SK-N-SH (cell line): ENCODE measurements at regions not wholly inside any gene's neighbourhood (a gene's known extent, or its start where the extent isn't known, plus 50 kb on each side); places are given as distances from the start of the nearest gene placed in this dataset.

ENCODE experiments used
- CTCF ChIA-PET: fragments of 300-600, 350-600 bp; formaldehyde crosslinking; extraction: SDS; loops from one replicate; lab custom pipeline; 2021; lab: Yijun Ruan, JAX
- POLR2A ChIA-PET: fragments of 350-600 bp; sonication (Branson Sonifier 250); formaldehyde crosslinking; extraction: SDS; loops from one replicate; lab custom pipeline; 2020; ENCODE audit warnings: antibody characterized with exemption, inconsistent platforms; lab: Yijun Ruan, JAX
- DNase-seq: peaks from one replicate; pipeline ENCODE4 v3.0.0; 2012
- H2AFZ ChIP-seq: fragments of 200-600 bp; sonication (generic); 2 replicates; pipeline ENCODE4 v1.8.1; 2016; ENCODE audit warnings: antibody characterized with exemption, mild to moderate bottlenecking, low read depth
- H3F3A ChIP-seq: fragments of 200-600 bp; sonication (generic); replicated peaks from 2 replicates; pipeline ENCODE3; 2016; ENCODE audit warnings: antibody characterized with exemption, mild to moderate bottlenecking; ENCODE audit not compliant: insufficient read depth
- H3K27ac ChIP-seq, 2 experiments: fragments of 200-500 bp in 1 of 2; fragments of 200-600 bp in 1 of 2; sonication (Bioruptor generic) in 1 of 2; sonication (generic), shearing (Covaris generic) in 1 of 2; 2 replicates each; pipeline versions ENCODE4 v1.5.1 to v1.6.1; 2014 to 2016; ENCODE audit warnings: low read depth in 2 of 2, inconsistent platforms in 1 of 2, low read length in 1 of 2, mild to moderate bottlenecking in 1 of 2, mixed read lengths in 1 of 2
- H3K27me3 ChIP-seq: fragments of 200-600 bp; sonication (generic), shearing (Covaris generic); 2 replicates; pipeline ENCODE4 v1.6.1; 2016; ENCODE audit warnings: mixed run types; ENCODE audit not compliant: insufficient read depth
- H3K36me3 ChIP-seq, 2 experiments: fragments of 200-500 bp in 1 of 2; fragments of 200-600 bp in 1 of 2; sonication (Bioruptor generic) in 1 of 2; sonication (generic) in 1 of 2; replicated peaks in 1 of 2; 2 replicates each; pipeline versions ENCODE3 to v1.5.1; 2014 to 2016; ENCODE audit warnings: low read length in 1 of 2, mild to moderate bottlenecking in 1 of 2; ENCODE audit not compliant: insufficient read depth in 2 of 2, control insufficient read depth in 1 of 2
- H3K4me1 ChIP-seq, 2 experiments: fragments of 200-500 bp in 1 of 2; fragments of 200-600 bp in 1 of 2; sonication (Bioruptor generic) in 1 of 2; sonication (generic), shearing (Covaris generic) in 1 of 2; 2 replicates each; pipeline versions ENCODE4 v1.5.1 to v1.6.1; 2014 to 2016; ENCODE audit warnings: low read depth in 1 of 2, low read length in 1 of 2, mixed run types in 1 of 2; ENCODE audit not compliant: insufficient read depth in 2 of 2, control insufficient read depth in 1 of 2
- H3K4me2 ChIP-seq: fragments of 200-600 bp; sonication (generic), shearing (Covaris generic); 2 replicates; pipeline ENCODE4 v1.6.1; 2017; ENCODE audit warnings: mixed run types
- H3K4me3 ChIP-seq, 2 experiments: fragments of 200-500 bp in 1 of 2; fragments of 200-600 bp in 1 of 2; sonication (Bioruptor generic) in 1 of 2; sonication (generic), shearing (Covaris generic) in 1 of 2; 2 replicates each; pipeline versions ENCODE4 v1.5.1 to v1.8.1; 2014 to 2016; ENCODE audit warnings: low read depth in 2 of 2, inconsistent platforms in 1 of 2, low read length in 1 of 2, mild to moderate bottlenecking in 1 of 2, mixed read lengths in 1 of 2, moderate library complexity in 1 of 2
- H3K79me2 ChIP-seq: fragments of 200-600 bp; sonication (generic); 2 replicates; pipeline ENCODE4 v1.8.1; 2017; ENCODE audit warnings: mild to moderate bottlenecking; ENCODE audit not compliant: insufficient read depth
- H3K9ac ChIP-seq: fragments of 200-600 bp; sonication (generic); 2 replicates; pipeline ENCODE4 v1.6.1; 2017; ENCODE audit warnings: mixed run types
- H3K9me2 ChIP-seq: fragments of 200-600 bp; sonication (generic); 2 replicates; pipeline ENCODE4 v1.6.1; 2017; ENCODE audit warnings: mixed run types
- H3K9me3 ChIP-seq: fragments of 200-600 bp; sonication (generic); 2 replicates; pipeline ENCODE4 v1.6.1; 2017; ENCODE audit warnings: mixed run types, mild to moderate bottlenecking, moderate library complexity
- H4K20me1 ChIP-seq: fragments of 200-600 bp; sonication (generic); 2 replicates; pipeline ENCODE4 v1.6.1; 2017; ENCODE audit warnings: mild to moderate bottlenecking, mixed run types; ENCODE audit not compliant: insufficient read depth
- CHD2 ChIP-seq: fragments of 150-350 bp; IDR thresholded peaks from 2 replicates; pipeline ENCODE4 v1.6.1; 2018; ENCODE audit warnings: low read length; ENCODE audit not compliant: partially characterized antibody
- ELF1 ChIP-seq: IDR thresholded peaks from 2 replicates; pipeline ENCODE4 v1.4.0; 2012
- EP300 ChIP-seq, 2 experiments: IDR thresholded peaks; 2 replicates each; pipeline versions ENCODE4 v1.4.0 to v1.6.1; 2012; ENCODE audit warnings: borderline replicate concordance in 1 of 2, low read depth in 1 of 2, low read length in 1 of 2
- FOXJ3 ChIP-seq: sonication (generic); formaldehyde crosslinking; IDR thresholded peaks from 2 replicates; pipeline ENCODE4 v1.5.1; 2020; ENCODE audit warnings: mild to moderate bottlenecking, missing genetic modification reagents
- FOXM1 ChIP-seq: IDR thresholded peaks from 2 replicates; pipeline ENCODE4 v1.4.0; 2012; ENCODE audit warnings: low read depth, mild to moderate bottlenecking
- GABPA ChIP-seq: IDR thresholded peaks from 2 replicates; pipeline ENCODE4 v1.4.0; 2012; ENCODE audit warnings: low read depth, mild to moderate bottlenecking
- IRF3 ChIP-seq: fragments of 150-350 bp; IDR thresholded peaks from 2 replicates; pipeline ENCODE4 v1.6.1; 2016; ENCODE audit warnings: mild to moderate bottlenecking, low read depth, low read length
- JUND ChIP-seq: IDR thresholded peaks from 2 replicates; pipeline ENCODE4 v1.4.0; 2012
- MXI1 ChIP-seq: IDR thresholded peaks from 2 replicates; pipeline ENCODE4 v1.6.1; 2012; ENCODE audit warnings: mild to moderate bottlenecking, low read depth, low read length, improper control_type of control experiment
- REST ChIP-seq: IDR thresholded peaks from 2 replicates; pipeline ENCODE4 v1.6.1; 2012; ENCODE audit warnings: mild to moderate bottlenecking, low read depth, low read length, moderate library complexity
- RFX5 ChIP-seq: IDR thresholded peaks from 2 replicates; pipeline ENCODE4 v1.6.1; 2012; ENCODE audit warnings: mild to moderate bottlenecking, improper control_type of control experiment, low read length
- RXRA ChIP-seq: IDR thresholded peaks from 2 replicates; pipeline ENCODE4 v1.4.0; 2012; ENCODE audit warnings: low read depth, mild to moderate bottlenecking, borderline replicate concordance
- USF2 ChIP-seq: fragments of 150-350 bp; IDR thresholded peaks from 2 replicates; pipeline ENCODE4 v1.6.1; 2017; ENCODE audit warnings: antibody characterized with exemption, low read length, low read depth, borderline replicate concordance
- ZBTB33 ChIP-seq: IDR thresholded peaks from 2 replicates; pipeline ENCODE4 v1.4.0; 2012; ENCODE audit warnings: low read depth, borderline replicate concordance
- WGBS: methylation state at CpG from one replicate; pipeline ENCODE4 v1.1.6; 2017; ENCODE audit warnings: low lambda C conversion rate; 5-methylcytosine and 5-hydroxymethylcytosine counted together

GRCh38 chr21:28513428-28513827 lies 479.2 kb downstream of the LTN1 start (continued):
- TF ChIP-seq REST (no peak), MXI1 (no peak), FOXM1 (no peak), CHD2 (no peak), JUND (no peak)

GRCh38 chr21:28509031-28509430 lies 483.6 kb downstream of the LTN1 start:
- DNase-seq = no peak
- no peak for TF ChIP-seq RXRA
- no peak for TF ChIP-seq EP300 (IDR thresholded peaks at IDR 0.05; ENCODE audit: borderline replicate concordance in 1 of 2, low read depth in 1 of 2, low read length in 1 of 2)
- TF ChIP-seq REST = no peak
- no peak for TF ChIP-seq USF2
- no peak for TF ChIP-seq ZBTB33
- TF ChIP-seq IRF3 = no peak
- TF ChIP-seq JUND = no peak
- TF ChIP-seq FOXM1 = no peak
- no peak for TF ChIP-seq ELF1
- TF ChIP-seq FOXJ3 (CRISPR knock-in tag) = no peak
- TF ChIP-seq GABPA = no peak
- no peak for TF ChIP-seq RFX5
- WGBS = 88% methylated on average over 3 of the region's 3 CpGs
- Histone ChIP-seq H3K4me3 (no peak overlapping the region), H3K36me3 (no peaks in the 10 kb centered on the region), H3K9me3 (no peaks in the 10 kb centered on the region), H3K9ac (no peak overlapping the region), H3K27ac (peak overlapping the region in 1 of 2 experiments; percentile 16; a peak in 1 of 4 replicates), H3K79me2 (no peaks in the 10 kb centered on the region), H2AFZ (no peak overlapping the region), H3K4me1 (peaks cover 0 to 5% of the 10 kb centered on the region in 2 experiments; a peak in 1 of 4 replicates), H4K20me1 (no peaks in the 10 kb centered on the region), H3K4me2 (no peak overlapping the region), H3K27me3 (no peaks in the 10 kb centered on the region), H3F3A (no peaks in the 10 kb centered on the region), H3K9me2 (no peaks in the 10 kb centered on the region)
- POLR2A ChIA-PET = no interaction called here
- CTCF ChIA-PET = interaction anchor here (1.3 kb wide), 1 partner anchor 8 kb away, joined by 3 read pairs; no protein-coding TSS in a partner anchor
